Heart right ventricle (tissue), 16 donors: ENCODE measurements at regions not wholly inside any gene's neighbourhood (a gene's known extent, or its start where the extent isn't known, plus 50 kb on each side); places are given as distances from the start of the nearest gene placed in this dataset.

Experiments used
- ATAC-seq, 8 donors: fragments of 200-7000 bp; cut with Tn5 transposase; one replicate each; pipeline ENCODE4 v1.9.1; 2020; ENCODE audit warnings: mild to moderate bottlenecking in 8 of 8, moderate library complexity in 8 of 8, moderate number of reproducible peaks in 1 of 8
- DNase-seq, 2 donors: peaks; one replicate each; pipeline ENCODE4 v3.0.0-alpha.2; 2020
- H3K27ac ChIP-seq, 10 donors: fragments of 200-600 bp; sonication (generic) in 2 of 10; one replicate each; pipeline versions ENCODE4 v1.5.0 to v1.8.0; 2020 to 2022; ENCODE audit warnings: mild to moderate bottlenecking in 3 of 10
- H3K27me3 ChIP-seq, 7 donors: fragments of 200-600 bp; one replicate each; pipeline ENCODE4 v1.8.0; 2021 to 2022; ENCODE audit warnings: mild to moderate bottlenecking in 2 of 7
- H3K36me3 ChIP-seq, 9 donors: fragments of 200-600 bp; sonication (generic) in 1 of 9; one replicate each; pipeline versions ENCODE4 v1.5.0 to v1.8.0; 2020 to 2022; ENCODE audit warnings: mild to moderate bottlenecking in 2 of 9
- H3K4me1 ChIP-seq, 9 donors: fragments of 200-600 bp; sonication (generic) in 1 of 9; one replicate each; pipeline versions ENCODE4 v1.5.0 to v1.8.0; 2020 to 2022; ENCODE audit warnings: mild to moderate bottlenecking in 4 of 9
- H3K4me3 ChIP-seq, 10 donors: fragments of 200-600 bp; sonication (generic) in 2 of 10; one replicate each; pipeline versions ENCODE4 v1.5.0 to v1.8.0; 2020 to 2022; ENCODE audit warnings: mild to moderate bottlenecking in 7 of 10, moderate library complexity in 2 of 10
- H3K9me3 ChIP-seq, 11 donors: fragments of 200-600 bp in 10 of 11; sonication (generic) in 2 of 11; one replicate each; pipeline versions ENCODE4 v1.5.0 to v1.8.0; 2013 to 2022; ENCODE audit warnings: mild to moderate bottlenecking in 2 of 11, control low read depth in 1 of 11, moderate library complexity in 1 of 11
- WGBS, 2 donors: extraction: QIAGEN DNeasy Blood & Tissue Kit; methylation state at CpG; one replicate each; pipeline ENCODE4 v1.1.7; 2013; ENCODE audit warnings: inconsistent platforms in 1 of 2; 5-methylcytosine and 5-hydroxymethylcytosine counted together
- intact Hi-C, 10 donors: fragments of 100-400 bp; cut with DNase I; formaldehyde crosslinking; loops; one replicate each; pipeline versions ENCODE4 v1.11.1 to v1.14.2; 2022
- TF ChIP-seq, protein P1 (sequence below), 9 donors: fragments of 200-600 bp; sonication (generic) in 2 of 9; IDR thresholded peaks; one replicate each; pipeline versions ENCODE4 v1.5.0 to v1.8.0; 2021 to 2022; ENCODE audit warnings: antibody characterized with exemption in 9 of 9, mild to moderate bottlenecking in 5 of 9, moderate library complexity in 1 of 9
- donor health status: Arrhythmogenic right ventricular cardiomyopathy.
- donor health status: ischemic (EF 13 %, LVEDD 7.1; RV severe dilation, severe dysfunction).
- donor health status: healthy with polysubstance abuse.
- donor health status: DM: no; HTN: yes; CAD: no.
- donor health status: DM: no; HTN: no; CAD: no.
- donor health status: ischemic (EF 25% LVEDD 6.9; RV normal size, moderate dysfunction).
- donor health status: ischemic (EF 25% LVEDD 5.7; RV mildly dilated, moderate dysfunction).
- donor health status: healthy.
- donor health status: DM: yes; HTN: yes; CAD: no.
- donor health status: Ischemic cardiomyopathy.
- donor health status: ischemic (EF 35%, LVEDD 5.7; RV mildly dilated, moderate dysfunction).
- donor health status: nonischemic (EF 11% LVEDD 7.7; RV severe dilation, severe dysfunction).
- donor health status: DM: yes; HTN: yes; CAD: no.
- donor health status: PGD.
- donor health status: ischemic (EF 29% LVEDD 5.4; RV normal size, mild dysfunction).
- donor health status: nonischemic (EF 23%, LVEDD 6.1; RV moderate dilation, normal function).

DNA sequence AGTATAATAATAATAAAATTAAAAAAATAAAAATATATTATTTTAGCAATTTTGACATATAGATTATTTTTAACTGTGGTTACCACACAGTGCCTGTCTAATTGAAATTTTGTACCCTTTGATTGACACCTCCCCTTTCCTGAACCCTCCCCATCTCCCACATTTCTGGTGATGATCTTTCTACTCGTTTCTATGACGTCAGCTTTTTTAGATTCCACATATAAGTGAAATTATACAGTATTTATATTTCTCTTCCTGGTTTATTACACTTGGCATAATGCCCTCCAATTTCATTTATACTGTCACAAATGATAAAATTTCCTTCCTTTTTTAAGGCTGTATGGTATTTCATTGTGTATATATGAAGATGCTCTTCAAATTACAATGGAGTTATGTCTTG is 258.1 kb upstream of the PTCHD4 start:
- no peak for DNase-seq
- H3K4me1 ChIP-seq: no peaks in the 10 kb centered on the region
- ATAC-seq: no peak
- peaks cover 0 to 24% (median 0%) of the 10 kb centered on the region in 11 donors for H3K9me3 ChIP-seq
- no peaks in the 10 kb centered on the region for H3K27me3 ChIP-seq
- intact Hi-C loops: no loop called here
- TF ChIP-seq, protein P1, sequence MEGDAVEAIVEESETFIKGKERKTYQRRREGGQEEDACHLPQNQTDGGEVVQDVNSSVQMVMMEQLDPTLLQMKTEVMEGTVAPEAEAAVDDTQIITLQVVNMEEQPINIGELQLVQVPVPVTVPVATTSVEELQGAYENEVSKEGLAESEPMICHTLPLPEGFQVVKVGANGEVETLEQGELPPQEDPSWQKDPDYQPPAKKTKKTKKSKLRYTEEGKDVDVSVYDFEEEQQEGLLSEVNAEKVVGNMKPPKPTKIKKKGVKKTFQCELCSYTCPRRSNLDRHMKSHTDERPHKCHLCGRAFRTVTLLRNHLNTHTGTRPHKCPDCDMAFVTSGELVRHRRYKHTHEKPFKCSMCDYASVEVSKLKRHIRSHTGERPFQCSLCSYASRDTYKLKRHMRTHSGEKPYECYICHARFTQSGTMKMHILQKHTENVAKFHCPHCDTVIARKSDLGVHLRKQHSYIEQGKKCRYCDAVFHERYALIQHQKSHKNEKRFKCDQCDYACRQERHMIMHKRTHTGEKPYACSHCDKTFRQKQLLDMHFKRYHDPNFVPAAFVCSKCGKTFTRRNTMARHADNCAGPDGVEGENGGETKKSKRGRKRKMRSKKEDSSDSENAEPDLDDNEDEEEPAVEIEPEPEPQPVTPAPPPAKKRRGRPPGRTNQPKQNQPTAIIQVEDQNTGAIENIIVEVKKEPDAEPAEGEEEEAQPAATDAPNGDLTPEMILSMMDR (IDR thresholded peaks at IDR 0.05): no peak
- WGBS, 2 donors: 91 to 93% methylated on average over 2 of the region's 2 CpGs
- no peak overlapping the region for H3K4me3 ChIP-seq
- H3K27ac ChIP-seq: no peak overlapping the region
- no peaks in the 10 kb centered on the region for H3K36me3 ChIP-seq

DNA sequence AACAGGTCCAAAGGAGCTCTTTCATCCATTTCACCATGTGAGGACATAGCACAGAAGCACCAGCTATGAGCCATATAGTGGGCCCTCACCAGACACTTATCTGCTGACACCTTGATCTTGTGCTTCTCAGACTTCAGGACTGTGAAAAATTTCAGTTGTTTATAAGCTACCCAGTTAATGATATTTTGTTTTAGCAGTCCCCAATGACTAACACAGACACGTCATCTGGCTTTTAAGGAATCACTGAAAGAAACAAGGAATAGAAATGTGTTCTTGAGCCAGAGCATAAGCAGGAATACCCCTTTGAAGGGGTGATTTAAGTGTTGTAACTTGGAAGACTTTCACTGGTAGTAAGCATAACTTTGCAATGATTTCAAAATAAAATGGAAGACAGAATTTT is 214.7 kb upstream of the PTCHD4 start:
- Histone ChIP-seq H3K27me3 (no peaks in the 10 kb centered on the region), H3K36me3 (no peaks in the 10 kb centered on the region), H3K9me3 (no peaks in the 10 kb centered on the region), H3K4me1 (no peaks in the 10 kb centered on the region), H3K27ac (no peak overlapping the region), H3K4me3 (no peak overlapping the region)
- DNase-seq (no peak), ATAC-seq (no peak)
- 74 to 76% methylated on average over 1 of the region's 1 CpG for WGBS, 2 donors
- TF ChIP-seq, protein P1 (IDR thresholded peaks at IDR 0.05): no peak
- intact Hi-C loops: no loop called here

DNA sequence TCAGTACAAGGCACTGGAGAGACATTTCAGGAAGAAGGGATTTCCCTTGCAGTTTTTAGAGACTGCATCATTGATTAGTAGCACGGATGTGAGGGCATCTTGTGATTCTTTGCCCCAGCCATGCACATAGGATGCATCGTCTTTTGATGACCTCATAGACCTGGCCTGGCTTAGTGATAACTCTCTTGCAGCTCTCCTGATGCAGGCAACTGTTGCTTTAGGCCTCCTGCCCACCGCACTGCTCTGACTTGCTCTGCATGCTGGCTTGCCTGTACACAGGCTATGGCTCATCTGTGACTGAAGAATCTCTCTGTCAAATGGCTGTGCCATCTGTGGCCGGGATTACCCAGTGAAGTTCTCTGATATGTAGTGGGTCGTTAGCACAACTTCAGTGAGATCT is 207.7 kb upstream of the PTCHD4 start:
- Histone ChIP-seq H3K9me3 (no peaks in the 10 kb centered on the region), H3K27ac (no peak overlapping the region), H3K36me3 (no peaks in the 10 kb centered on the region), H3K27me3 (no peaks in the 10 kb centered on the region), H3K4me3 (no peak overlapping the region), H3K4me1 (no peaks in the 10 kb centered on the region)
- WGBS, 2 donors: 70 to 75% methylated on average over 5 of the region's 5 CpGs
- DNase-seq (no peak), ATAC-seq (no peak)
- TF ChIP-seq, protein P1 (IDR thresholded peaks at IDR 0.05): no peak
- intact Hi-C loops: no loop called here

DNA sequence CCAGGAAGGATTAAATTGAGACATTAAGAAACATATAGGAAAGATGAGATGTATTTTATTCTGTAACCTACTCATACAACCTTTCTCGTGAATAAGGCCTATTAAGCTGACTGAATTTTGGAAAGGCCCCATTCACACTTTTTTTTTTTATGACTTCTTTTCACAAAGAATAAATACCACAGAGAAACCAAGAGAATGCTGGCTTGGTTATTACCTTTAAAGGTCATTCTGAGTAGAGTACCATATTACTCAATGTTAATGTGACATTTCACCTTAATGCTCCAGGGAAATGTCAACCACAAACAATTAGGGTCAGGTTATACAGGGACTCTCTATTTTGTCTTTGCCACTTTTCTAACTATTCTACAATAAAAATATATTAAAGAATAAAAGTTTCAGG is 204.9 kb upstream of the PTCHD4 start:
- Histone ChIP-seq H3K27me3 (no peaks in the 10 kb centered on the region), H3K27ac (no peak overlapping the region), H3K4me1 (no peaks in the 10 kb centered on the region), H3K4me3 (no peak overlapping the region), H3K9me3 (no peaks in the 10 kb centered on the region), H3K36me3 (no peaks in the 10 kb centered on the region)
- TF ChIP-seq, protein P1 (IDR thresholded peaks at IDR 0.05): no peak
- no peak for ATAC-seq
- 86 to 89% methylated on average over 1 of the region's 1 CpG for WGBS, 2 donors
- no peak for DNase-seq
- intact Hi-C loops: no loop called here
